HCT116 (cell line): ENCODE measurements at regions not wholly inside any gene's neighbourhood (a gene's known extent, or its start where the extent isn't known, plus 50 kb on each side); places are given as distances from the start of the nearest gene placed in this dataset.

Source experiments
- ATAC-seq: fragments of 200-7000 bp; cut with Tn5 transposase; 2 replicates; pipeline ENCODE4 v1.9.1; 2020; ENCODE audit warnings: mild to moderate bottlenecking, moderate library complexity
- BruUV-seq: library from RNA; stranded (reverse); fragments of 400-500 nt; replicated peaks from 2 replicates; lab custom pipeline; 2021; lab: Mats Ljungman, UMichigan
- CTCF ChIA-PET: fragments of 300-600 bp; sonication (Branson Sonifier 250); formaldehyde crosslinking; loops from one replicate; lab custom pipeline; 2021; ENCODE audit warnings: antibody characterized with exemption; lab: Charles Lee
- POLR2A ChIA-PET: fragments of 300-600, 350-600 bp; sonication (Branson Sonifier 250); formaldehyde crosslinking; loops from one replicate; lab custom pipeline; 2021; ENCODE audit warnings: antibody characterized with exemption; lab: Charles Lee
- RAD21 ChIA-PET, 2 experiments: fragments of 300-600 bp; sonication (Branson Sonifier 250); formaldehyde crosslinking; loops; one replicate each; lab custom pipeline; 2023; ENCODE audit warnings: low total read pairs in 2 of 2; ENCODE audit not compliant: uncharacterized antibody in 2 of 2, unreplicated experiment in 2 of 2, low non-redundant PET in 1 of 2; lab: Charles Lee
- DNase-seq: peaks from one replicate; pipeline ENCODE4 v3.0.0-alpha.2; 2010; ENCODE audit warnings: low read depth, low spot score
- H2AFZ ChIP-seq: fragments of 200-600 bp; shearing (Covaris generic), sonication (generic); 2 replicates; pipeline ENCODE4 v1.6.1; 2017; ENCODE audit warnings: low read depth, mixed run types, mixed read lengths, antibody characterized with exemption, low read length; ENCODE audit not compliant: poor library complexity, severe bottlenecking
- H3K27ac ChIP-seq: 2 replicates; pipeline ENCODE4 v1.5.1; 2012; ENCODE audit warnings: low read depth, low read length
- H3K27me3 ChIP-seq: fragments of 200-600 bp; sonication (generic); 2 replicates; pipeline ENCODE4 v1.6.1; 2016; ENCODE audit warnings: mixed run types, low read length, mixed read lengths; ENCODE audit not compliant: insufficient read depth
- H3K36me3 ChIP-seq, 2 experiments: fragments of 200-500 bp in 1 of 2; fragments of 200-600 bp in 1 of 2; sonication (Bioruptor generic) in 1 of 2; sonication (generic) in 1 of 2; 2 replicates each; pipeline versions ENCODE4 v1.5.1 to v1.6.1; 2014 to 2016; ENCODE audit warnings: low read length in 2 of 2, inconsistent platforms in 1 of 2, mixed read lengths in 1 of 2, mixed run types in 1 of 2; ENCODE audit not compliant: insufficient read depth in 2 of 2, control insufficient read depth in 1 of 2
- H3K4me1 ChIP-seq, 2 experiments: fragments of 200-600 bp in 1 of 2; sonication (generic) in 1 of 2; 2 replicates each; pipeline versions ENCODE4 v1.5.1 to v1.6.1; 2012 to 2017; ENCODE audit warnings: low read length in 2 of 2, inconsistent platforms in 1 of 2, mild to moderate bottlenecking in 1 of 2, mixed read lengths in 1 of 2, mixed run types in 1 of 2, moderate library complexity in 1 of 2; ENCODE audit not compliant: insufficient read depth in 2 of 2, control insufficient read depth in 1 of 2
- H3K4me2 ChIP-seq: fragments of 200-600 bp; sonication (generic); 2 replicates; pipeline ENCODE4 v1.6.1; 2017; ENCODE audit warnings: mixed run types, low read length, mixed read lengths
- H3K4me3 ChIP-seq, 2 experiments: fragments of 200-600 bp in 1 of 2; sonication (generic) in 1 of 2; replicated peaks in 1 of 2; 2 replicates each; pipeline ENCODE4 v1.5.1; 2011 to 2016; ENCODE audit warnings: low read length in 2 of 2, control low read depth in 1 of 2, low read depth in 1 of 2, mild to moderate bottlenecking in 1 of 2, mixed read lengths in 1 of 2, mixed run types in 1 of 2
- H3K79me2 ChIP-seq: fragments of 200-600 bp; sonication (generic); 2 replicates; pipeline ENCODE4 v1.6.1; 2017; ENCODE audit warnings: mild to moderate bottlenecking, mixed run types, low read length, moderate library complexity, mixed read lengths; ENCODE audit not compliant: insufficient read depth
- H3K9ac ChIP-seq: fragments of 200-600 bp; sonication (generic); 2 replicates; pipeline ENCODE4 v1.6.1; 2016; ENCODE audit warnings: low read length, mixed read lengths
- H3K9me2 ChIP-seq: fragments of 200-600 bp; sonication (generic), shearing (Covaris generic); 2 replicates; pipeline ENCODE4 v1.6.1; 2017; ENCODE audit warnings: mixed run types, mild to moderate bottlenecking, moderate library complexity; ENCODE audit not compliant: insufficient read depth
- H3K9me3 ChIP-seq, 2 experiments: fragments of 200-500 bp in 1 of 2; fragments of 200-600 bp in 1 of 2; sonication (Bioruptor generic) in 1 of 2; sonication (generic) in 1 of 2; 2 replicates each; pipeline ENCODE4 v1.6.1; 2014 to 2017; ENCODE audit warnings: low read length in 2 of 2, mixed read lengths in 2 of 2, inconsistent platforms in 1 of 2, low read depth in 1 of 2, mild to moderate bottlenecking in 1 of 2, mixed run types in 1 of 2, moderate library complexity in 1 of 2; ENCODE audit not compliant: control insufficient read depth in 1 of 2, insufficient read depth in 1 of 2
- H4K20me1 ChIP-seq: fragments of 200-600 bp; sonication (generic), shearing (Covaris generic); 2 replicates; pipeline ENCODE4 v1.6.1; 2017; ENCODE audit warnings: mixed run types, mild to moderate bottlenecking, moderate library complexity; ENCODE audit not compliant: insufficient read depth
- CTCF ChIP-seq, 3 experiments: fragments of 200-600 bp in 1 of 3; sonication (generic) in 1 of 3; IDR thresholded peaks in 2 of 3; conservative IDR thresholded peaks in 1 of 3; 2 replicates each; pipeline ENCODE4 v1.5.1; 2012 to 2017; ENCODE audit warnings: low read depth in 2 of 3, low read length in 2 of 3, antibody characterized with exemption in 1 of 3, borderline replicate concordance in 1 of 3, control low read depth in 1 of 3, mild to moderate bottlenecking in 1 of 3, mixed read lengths in 1 of 3, mixed run types in 1 of 3, moderate library complexity in 1 of 3; ENCODE audit not compliant: insufficient read depth in 1 of 3
- EZH2phosphoT487 ChIP-seq: fragments of 200-600 bp; IDR thresholded peaks from 2 replicates; pipeline ENCODE4 v1.6.1; 2018; ENCODE audit warnings: antibody characterized with exemption, borderline replicate concordance
- FOSL1 ChIP-seq: IDR thresholded peaks from 2 replicates; pipeline ENCODE4 v1.6.1; 2012; ENCODE audit warnings: low read depth
- JUND ChIP-seq: IDR thresholded peaks from 2 replicates; pipeline ENCODE4 v1.6.1; 2012
- POLR2A ChIP-seq: IDR thresholded peaks from 2 replicates; pipeline ENCODE4 v1.7.0; 2011; ENCODE audit warnings: borderline replicate concordance; ENCODE audit not compliant: insufficient read depth, insufficient read length; ENCODE audit errors: extremely low read depth
- SIN3A ChIP-seq: IDR thresholded peaks from 2 replicates; pipeline ENCODE4 v1.6.1; 2012; ENCODE audit warnings: low read depth
- SP1 ChIP-seq: IDR thresholded peaks from 2 replicates; pipeline ENCODE4 v1.6.1; 2012; ENCODE audit warnings: low read depth
- SRF ChIP-seq: IDR thresholded peaks from 2 replicates; pipeline ENCODE4 v1.6.1; 2012; ENCODE audit warnings: low read depth
- TCF7L2 ChIP-seq: IDR thresholded peaks from 2 replicates; pipeline ENCODE4 v1.7.0; 2011; ENCODE audit warnings: borderline replicate concordance, inconsistent platforms; ENCODE audit not compliant: insufficient read depth, insufficient read length; ENCODE audit errors: extremely low read depth
- YY1 ChIP-seq: IDR thresholded peaks from 2 replicates; pipeline ENCODE4 v1.6.1; 2011; ENCODE audit warnings: low read length, low read depth, moderate library complexity, mild to moderate bottlenecking; ENCODE audit not compliant: insufficient replicate concordance; ENCODE audit errors: extremely low read depth
- ZNF274 ChIP-seq: fragments of 200-500 bp; sonication (Bioruptor generic); IDR thresholded peaks from 2 replicates; pipeline ENCODE4 v1.6.1; 2014; ENCODE audit warnings: mild to moderate bottlenecking, low read depth, low read length, inconsistent platforms
- intact Hi-C: fragments of 100-400 bp; cut with micrococcal nuclease; formaldehyde crosslinking; loops from 2 replicates; pipeline ENCODE4 v1.10.0; 2022
- TF ChIP-seq, protein P1 (sequence below): IDR thresholded peaks from 2 replicates; pipeline ENCODE4 v1.6.1; 2012
- TF ChIP-seq, protein P2 (sequence below): IDR thresholded peaks from 2 replicates; pipeline ENCODE4 v1.6.1; 2012

- no peak overlapping the region for H3K4me3 ChIP-seq
- no peaks in the 10 kb centered on the region for H3K27me3 ChIP-seq
- H3K4me2 ChIP-seq, result no peak overlapping the region
- ChIA-PET RAD21 (no interaction called here), POLR2A (no interaction called here), CTCF (no interaction called here)
- no peaks in the 10 kb centered on the region for H3K36me3 ChIP-seq
- DNase-seq (no peak), ATAC-seq (no peak)
- H3K4me1 ChIP-seq, result peaks cover 12 to 21% of the 10 kb centered on the region in 2 experiments; a peak in 3 of 4 replicates
- H3K9ac ChIP-seq, result no peak overlapping the region
- no TSS peak for BruUV-seq
- no peaks in the 10 kb centered on the region for H3K9me2 ChIP-seq
- intact Hi-C loops, result no loop called here
- no peaks in the 10 kb centered on the region for H3K9me3 ChIP-seq
- H4K20me1 ChIP-seq, result no peaks in the 10 kb centered on the region
- H3K79me2 ChIP-seq, result no peaks in the 10 kb centered on the region
- TF ChIP-seq YY1 (no peak), FOSL1 (no peak), CTCF (IDR thresholded peaks at IDR 0.05 in 2 of 3, conservative IDR thresholded peaks at IDR 0.05 in 1 of 3; ENCODE audit: borderline replicate concordance in 1 of 3, insufficient read depth in 1 of 3, low read depth in 2 of 3, low read length in 2 of 3) (no peak), EZH2phosphoT487 (no peak), POLR2A (no peak), SP1 (no peak), SRF (no peak), JUND (no peak), SIN3A (no peak), TCF7L2 (no peak), ZNF274 (no peak)
- TF ChIP-seq, protein P1, sequence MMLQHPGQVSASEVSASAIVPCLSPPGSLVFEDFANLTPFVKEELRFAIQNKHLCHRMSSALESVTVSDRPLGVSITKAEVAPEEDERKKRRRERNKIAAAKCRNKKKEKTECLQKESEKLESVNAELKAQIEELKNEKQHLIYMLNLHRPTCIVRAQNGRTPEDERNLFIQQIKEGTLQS, result no peak
- TF ChIP-seq, protein P2, sequence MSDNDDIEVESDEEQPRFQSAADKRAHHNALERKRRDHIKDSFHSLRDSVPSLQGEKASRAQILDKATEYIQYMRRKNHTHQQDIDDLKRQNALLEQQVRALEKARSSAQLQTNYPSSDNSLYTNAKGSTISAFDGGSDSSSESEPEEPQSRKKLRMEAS, result no peak
- H2AFZ ChIP-seq, result no peak overlapping the region
- no peak overlapping the region for H3K27ac ChIP-seq
Measured at GRCh38 chr7:155901176-155901575, 88.9 kb upstream of the SHH start.
